NCI-H526 (cell line): ENCODE measurements at regions not wholly inside any gene's neighbourhood (a gene's known extent, or its start where the extent isn't known, plus 50 kb on each side); places are given as distances from the start of the nearest gene placed in this dataset.

Experiments
- DNase-seq, 2 experiments: peaks; one replicate each; lab custom pipeline; 2025; lab: John Stamatoyannopoulos, UW

GRCh38 chr2:155298001-155298400 is 599.5 kb downstream of the KCNJ3 start:
- no peak for DNase-seq

GRCh38 chr2:155294358-155294757 is 595.9 kb downstream of the KCNJ3 start:
- no peak for DNase-seq

GRCh38 chr2:155281907-155282306 is 583.4 kb downstream of the KCNJ3 start:
- DNase-seq: no peak

- DNase-seq: no peak
These were observed 574.8 kb downstream of the KCNJ3 start for GRCh38 chr2:155273323-155273722.

GRCh38 chr2:155266583-155266982 is 568.1 kb downstream of the KCNJ3 start:
- DNase-seq: peak; percentile 3 to 48

GRCh38 chr2:155266109-155266508 is 567.6 kb downstream of the KCNJ3 start:
- DNase-seq: no peak

- no peak for DNase-seq
These were observed 558.3 kb downstream of the KCNJ3 start for GRCh38 chr2:155256803-155257202.

GRCh38 chr2:155250800-155251199 is 552.3 kb downstream of the KCNJ3 start:
- peak; percentile 2 to 51 for DNase-seq

GRCh38 chr2:155240176-155240575 is 541.7 kb downstream of the KCNJ3 start:
- DNase-seq: no peak

GRCh38 chr2:155235710-155236109 is 537.2 kb downstream of the KCNJ3 start:
- DNase-seq: no peak

GRCh38 chr2:155223781-155224406 is 525.4 kb downstream of the KCNJ3 start:
- peak; percentile 20 to 46 for DNase-seq

GRCh38 chr2:155218945-155219344 is 520.5 kb downstream of the KCNJ3 start:
- DNase-seq: no peak

- no peak for DNase-seq
These were observed 519.9 kb downstream of the KCNJ3 start for GRCh38 chr2:155218292-155218924.

- DNase-seq: no peak
These were observed 516.7 kb downstream of the KCNJ3 start for GRCh38 chr2:155215037-155215707.

GRCh38 chr2:155209696-155210450 is 511.4 kb downstream of the KCNJ3 start:
- no peak for DNase-seq

- DNase-seq: peak in 1 of 2 experiments; percentile 14
These were observed 504.7 kb downstream of the KCNJ3 start for GRCh38 chr2:155203178-155203577.

- DNase-seq: no peak
These were observed 502.3 kb downstream of the KCNJ3 start for GRCh38 chr2:155200753-155201152.

GRCh38 chr2:155190342-155190741 is 491.8 kb downstream of the KCNJ3 start:
- peak; percentile 44 to 66 for DNase-seq

GRCh38 chr2:155178921-155179320 is 480.4 kb downstream of the KCNJ3 start:
- no peak for DNase-seq

GRCh38 chr2:155176345-155176744 is 477.9 kb downstream of the KCNJ3 start:
- no peak for DNase-seq

- DNase-seq: no peak
These were observed 470.8 kb downstream of the KCNJ3 start for GRCh38 chr2:155169317-155169716.

- no peak for DNase-seq
These were observed 464.0 kb downstream of the KCNJ3 start for GRCh38 chr2:155162494-155162893.

GRCh38 chr2:155161314-155161713 is 462.8 kb downstream of the KCNJ3 start:
- DNase-seq: no peak
